Neural cell (in vitro differentiated cells): ENCODE measurements at regions not wholly inside any gene's neighbourhood (a gene's known extent, or its start where the extent isn't known, plus 50 kb on each side); places are given as distances from the start of the nearest gene placed in this dataset.

Source experiments
- H2AFZ ChIP-seq: fragments of 200-600, 300-800 bp; sonication (generic), shearing (Covaris generic); 2 replicates; pipeline ENCODE4 v1.6.0; 2014; ENCODE audit warnings: low read depth, mild to moderate bottlenecking, antibody characterized with exemption, low read length, moderate library complexity
- H3F3A ChIP-seq: fragments of 200-600 bp; shearing (Covaris generic); 2 replicates; pipeline ENCODE4 v1.6.1; 2016; ENCODE audit warnings: mild to moderate bottlenecking, moderate library complexity, mixed read lengths, antibody characterized with exemption, low read length; ENCODE audit not compliant: insufficient read depth, poor library complexity, severe bottlenecking
- H3K27ac ChIP-seq: fragments of 200-600, 300-800 bp; sonication (generic), shearing (Covaris generic); 2 replicates; pipeline ENCODE4 v1.5.1; 2014; ENCODE audit warnings: mild to moderate bottlenecking, low read length, moderate library complexity
- H3K27me3 ChIP-seq: fragments of 300-800, 200-600 bp; sonication (generic), shearing (Covaris generic); 2 replicates; pipeline ENCODE4 v1.6.0; 2014; ENCODE audit warnings: mild to moderate bottlenecking, low read depth, low read length, moderate library complexity; ENCODE audit not compliant: insufficient read depth
- H3K36me3 ChIP-seq: fragments of 300-800, 200-600 bp; sonication (generic), shearing (Covaris generic); 2 replicates; pipeline ENCODE4 v1.5.1; 2014; ENCODE audit warnings: mild to moderate bottlenecking, antibody characterized with exemption, low read length, moderate library complexity; ENCODE audit not compliant: insufficient read depth
- H3K4me2 ChIP-seq: fragments of 300-800, 200-600 bp; sonication (generic), shearing (Covaris generic); 2 replicates; pipeline ENCODE4 v1.6.0; 2014; ENCODE audit warnings: mild to moderate bottlenecking, low read length
- H3K4me3 ChIP-seq: fragments of 300-800, 200-600 bp; sonication (generic), shearing (Covaris generic); 2 replicates; pipeline ENCODE4 v1.5.1; 2014; ENCODE audit warnings: mild to moderate bottlenecking, low read length, moderate library complexity
- H3K79me2 ChIP-seq: fragments of 200-600 bp; shearing (Covaris generic); replicated peaks from 2 replicates; pipeline ENCODE4 v1.6.0; 2014; ENCODE audit warnings: mild to moderate bottlenecking, low read length, moderate library complexity; ENCODE audit not compliant: insufficient read depth
- H3K9ac ChIP-seq: fragments of 300-800, 200-600 bp; sonication (generic), shearing (Covaris generic); 2 replicates; pipeline ENCODE4 v1.6.1; 2016; ENCODE audit warnings: mild to moderate bottlenecking, low read length, mixed read lengths
- H3K9me2 ChIP-seq: fragments of 200-600 bp; shearing (Covaris generic); 2 replicates; pipeline ENCODE4 v1.6.1; 2016; ENCODE audit warnings: mild to moderate bottlenecking, low read length, mixed read lengths; ENCODE audit not compliant: insufficient read depth
- H3K9me3 ChIP-seq: fragments of 200-600, 300-800 bp; sonication (generic), shearing (Covaris generic); 2 replicates; pipeline ENCODE4 v1.6.1; 2016; ENCODE audit warnings: mild to moderate bottlenecking, mixed run types, low read length, moderate library complexity, mixed read lengths
- H4K20me1 ChIP-seq: fragments of 200-600 bp; shearing (Covaris generic); 2 replicates; pipeline ENCODE4 v1.6.1; 2016; ENCODE audit warnings: mild to moderate bottlenecking, mixed run types; ENCODE audit not compliant: insufficient read depth
- EP300 ChIP-seq: fragments of 450-650 bp; conservative IDR thresholded peaks from 2 replicates; pipeline ENCODE4 v1.6.1; 2014; ENCODE audit warnings: antibody characterized with exemption, mild to moderate bottlenecking, moderate library complexity; ENCODE audit not compliant: poor library complexity, severe bottlenecking
- EZH2 ChIP-seq: fragments of 200-600, 300-800 bp; shearing (Covaris generic), sonication (generic); IDR thresholded peaks from 2 replicates; pipeline ENCODE4 v1.6.1; 2014; ENCODE audit warnings: antibody characterized with exemption, low read length, borderline replicate concordance, mild to moderate bottlenecking; ENCODE audit not compliant: insufficient read depth, poor library complexity, severe bottlenecking
- MXI1 ChIP-seq: fragments of 450-650 bp; conservative IDR thresholded peaks from 2 replicates; pipeline ENCODE4 v1.6.1; 2014; ENCODE audit warnings: antibody characterized with exemption, mild to moderate bottlenecking; ENCODE audit not compliant: poor library complexity, severe bottlenecking
- POLR2AphosphoS5 ChIP-seq: IDR thresholded peaks from 2 replicates; pipeline ENCODE4 v1.6.1; 2012
- RAD21 ChIP-seq: fragments of 450-650 bp; conservative IDR thresholded peaks from 2 replicates; pipeline ENCODE4 v1.6.1; 2014; ENCODE audit warnings: antibody characterized with exemption, mild to moderate bottlenecking, moderate library complexity
- SMC3 ChIP-seq: fragments of 450-650 bp; conservative IDR thresholded peaks from 2 replicates; pipeline ENCODE4 v1.6.1; 2014; ENCODE audit warnings: antibody characterized with exemption, mild to moderate bottlenecking, moderate library complexity; ENCODE audit not compliant: poor library complexity
- TAF1 ChIP-seq: IDR thresholded peaks from 2 replicates; pipeline ENCODE4 v1.6.1; 2012; ENCODE audit warnings: low read depth
- TF ChIP-seq, protein P1 (sequence below): fragments of 450-650 bp; IDR thresholded peaks from 2 replicates; pipeline ENCODE4 v1.5.1; 2014; ENCODE audit warnings: antibody characterized with exemption, mild to moderate bottlenecking, moderate library complexity; ENCODE audit not compliant: poor library complexity, severe bottlenecking
- TF ChIP-seq, protein P2 (sequence below): IDR thresholded peaks from 2 replicates; pipeline ENCODE4 v1.6.1; 2012; ENCODE audit warnings: borderline replicate concordance

DNA sequence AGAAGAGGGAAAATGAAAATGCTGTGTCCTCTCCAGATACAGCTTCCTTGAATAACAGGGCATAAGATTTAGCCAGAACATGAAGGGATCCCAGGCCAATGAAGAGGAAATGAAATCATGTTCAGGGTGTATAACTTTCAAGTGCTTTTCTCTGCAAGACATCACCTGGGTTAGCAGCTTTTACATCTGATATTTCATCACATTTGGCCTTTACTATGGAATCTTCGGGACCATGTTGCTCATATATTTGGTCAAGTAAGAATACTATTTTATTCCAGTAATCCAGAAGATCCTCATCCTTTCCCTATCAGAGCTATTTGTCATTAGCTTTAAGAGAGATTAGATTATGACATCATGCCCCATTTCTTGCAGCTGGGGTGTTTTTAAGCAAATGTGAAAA lies 66.3 kb upstream of the OR5AK2 start:
- no peaks in the 10 kb centered on the region for H3K9me3 ChIP-seq
- no peaks in the 10 kb centered on the region for H3K27me3 ChIP-seq
- H3K36me3 ChIP-seq: no peaks in the 10 kb centered on the region
- no peaks in the 10 kb centered on the region for H3K9me2 ChIP-seq
- no peak overlapping the region for H2AFZ ChIP-seq
- H3K4me3 ChIP-seq: no peak overlapping the region
- TF ChIP-seq EP300 (no peak), EZH2 (no peak), SMC3 (no peak)
- TF ChIP-seq, protein P1, sequence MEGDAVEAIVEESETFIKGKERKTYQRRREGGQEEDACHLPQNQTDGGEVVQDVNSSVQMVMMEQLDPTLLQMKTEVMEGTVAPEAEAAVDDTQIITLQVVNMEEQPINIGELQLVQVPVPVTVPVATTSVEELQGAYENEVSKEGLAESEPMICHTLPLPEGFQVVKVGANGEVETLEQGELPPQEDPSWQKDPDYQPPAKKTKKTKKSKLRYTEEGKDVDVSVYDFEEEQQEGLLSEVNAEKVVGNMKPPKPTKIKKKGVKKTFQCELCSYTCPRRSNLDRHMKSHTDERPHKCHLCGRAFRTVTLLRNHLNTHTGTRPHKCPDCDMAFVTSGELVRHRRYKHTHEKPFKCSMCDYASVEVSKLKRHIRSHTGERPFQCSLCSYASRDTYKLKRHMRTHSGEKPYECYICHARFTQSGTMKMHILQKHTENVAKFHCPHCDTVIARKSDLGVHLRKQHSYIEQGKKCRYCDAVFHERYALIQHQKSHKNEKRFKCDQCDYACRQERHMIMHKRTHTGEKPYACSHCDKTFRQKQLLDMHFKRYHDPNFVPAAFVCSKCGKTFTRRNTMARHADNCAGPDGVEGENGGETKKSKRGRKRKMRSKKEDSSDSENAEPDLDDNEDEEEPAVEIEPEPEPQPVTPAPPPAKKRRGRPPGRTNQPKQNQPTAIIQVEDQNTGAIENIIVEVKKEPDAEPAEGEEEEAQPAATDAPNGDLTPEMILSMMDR: no peak
- H4K20me1 ChIP-seq: no peaks in the 10 kb centered on the region
- H3K4me2 ChIP-seq: no peak overlapping the region
- no peak overlapping the region for H3K9ac ChIP-seq
- no peak overlapping the region for H3K27ac ChIP-seq
- H3F3A ChIP-seq: no peaks in the 10 kb centered on the region
- no peaks in the 10 kb centered on the region for H3K79me2 ChIP-seq

DNA sequence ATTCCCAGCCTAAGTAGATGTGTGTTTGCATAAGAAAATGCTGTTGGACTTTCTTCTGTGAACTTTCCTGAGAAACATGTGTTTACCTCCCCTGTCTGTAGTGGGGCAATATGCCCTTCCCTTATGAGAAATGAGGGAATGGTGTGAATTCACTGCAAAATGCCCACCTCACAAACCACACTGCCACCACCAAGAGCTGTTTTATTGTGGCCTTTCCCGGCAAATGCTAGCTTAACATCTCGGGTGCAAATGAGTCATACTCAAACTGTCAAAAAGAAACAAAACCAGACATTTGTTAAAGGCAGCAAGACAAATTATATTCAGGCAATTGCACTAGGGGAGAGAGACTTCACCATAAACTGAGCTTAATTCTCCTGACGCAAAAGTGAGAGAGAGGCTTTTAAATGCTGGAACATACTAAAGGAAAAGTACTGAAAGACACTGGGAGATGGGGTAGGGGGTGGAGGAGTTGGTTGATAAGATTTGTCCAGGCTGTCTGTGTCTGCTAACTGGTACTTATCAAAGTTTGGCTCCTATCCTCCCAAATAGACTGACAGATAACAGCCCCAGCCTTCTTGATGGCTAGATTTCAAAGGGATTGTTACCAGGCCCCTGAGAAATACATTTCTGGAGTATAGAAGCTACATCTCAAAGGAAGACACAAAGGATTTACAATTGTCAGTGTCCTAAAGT lies 70.9 kb upstream of the OR5AK2 start:
- Histone ChIP-seq H3K4me3 (no peak overlapping the region), H3K4me2 (no peak overlapping the region), H3K79me2 (no peaks in the 10 kb centered on the region), H2AFZ (no peak overlapping the region), H3K9me2 (no peaks in the 10 kb centered on the region), H3K27ac (no peak overlapping the region), H3K9me3 (no peaks in the 10 kb centered on the region), H3K9ac (no peak overlapping the region), H3K36me3 (no peaks in the 10 kb centered on the region), H4K20me1 (no peaks in the 10 kb centered on the region), H3F3A (no peaks in the 10 kb centered on the region), H3K27me3 (no peaks in the 10 kb centered on the region)
- TF ChIP-seq RAD21 (no peak), MXI1 (no peak), EZH2 (no peak), SMC3 (no peak), EP300 (no peak), POLR2AphosphoS5 (no peak), TAF1 (no peak)
- TF ChIP-seq, protein P2, sequence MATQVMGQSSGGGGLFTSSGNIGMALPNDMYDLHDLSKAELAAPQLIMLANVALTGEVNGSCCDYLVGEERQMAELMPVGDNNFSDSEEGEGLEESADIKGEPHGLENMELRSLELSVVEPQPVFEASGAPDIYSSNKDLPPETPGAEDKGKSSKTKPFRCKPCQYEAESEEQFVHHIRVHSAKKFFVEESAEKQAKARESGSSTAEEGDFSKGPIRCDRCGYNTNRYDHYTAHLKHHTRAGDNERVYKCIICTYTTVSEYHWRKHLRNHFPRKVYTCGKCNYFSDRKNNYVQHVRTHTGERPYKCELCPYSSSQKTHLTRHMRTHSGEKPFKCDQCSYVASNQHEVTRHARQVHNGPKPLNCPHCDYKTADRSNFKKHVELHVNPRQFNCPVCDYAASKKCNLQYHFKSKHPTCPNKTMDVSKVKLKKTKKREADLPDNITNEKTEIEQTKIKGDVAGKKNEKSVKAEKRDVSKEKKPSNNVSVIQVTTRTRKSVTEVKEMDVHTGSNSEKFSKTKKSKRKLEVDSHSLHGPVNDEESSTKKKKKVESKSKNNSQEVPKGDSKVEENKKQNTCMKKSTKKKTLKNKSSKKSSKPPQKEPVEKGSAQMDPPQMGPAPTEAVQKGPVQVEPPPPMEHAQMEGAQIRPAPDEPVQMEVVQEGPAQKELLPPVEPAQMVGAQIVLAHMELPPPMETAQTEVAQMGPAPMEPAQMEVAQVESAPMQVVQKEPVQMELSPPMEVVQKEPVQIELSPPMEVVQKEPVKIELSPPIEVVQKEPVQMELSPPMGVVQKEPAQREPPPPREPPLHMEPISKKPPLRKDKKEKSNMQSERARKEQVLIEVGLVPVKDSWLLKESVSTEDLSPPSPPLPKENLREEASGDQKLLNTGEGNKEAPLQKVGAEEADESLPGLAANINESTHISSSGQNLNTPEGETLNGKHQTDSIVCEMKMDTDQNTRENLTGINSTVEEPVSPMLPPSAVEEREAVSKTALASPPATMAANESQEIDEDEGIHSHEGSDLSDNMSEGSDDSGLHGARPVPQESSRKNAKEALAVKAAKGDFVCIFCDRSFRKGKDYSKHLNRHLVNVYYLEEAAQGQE: no peak
- TF ChIP-seq, protein P1: no peak
